ENCODE measurements at regions not wholly inside any gene's neighbourhood (a gene's known extent, or its start where the extent isn't known, plus 50 kb on each side); places are given as distances from the start of the nearest gene placed in this dataset.

DNA sequence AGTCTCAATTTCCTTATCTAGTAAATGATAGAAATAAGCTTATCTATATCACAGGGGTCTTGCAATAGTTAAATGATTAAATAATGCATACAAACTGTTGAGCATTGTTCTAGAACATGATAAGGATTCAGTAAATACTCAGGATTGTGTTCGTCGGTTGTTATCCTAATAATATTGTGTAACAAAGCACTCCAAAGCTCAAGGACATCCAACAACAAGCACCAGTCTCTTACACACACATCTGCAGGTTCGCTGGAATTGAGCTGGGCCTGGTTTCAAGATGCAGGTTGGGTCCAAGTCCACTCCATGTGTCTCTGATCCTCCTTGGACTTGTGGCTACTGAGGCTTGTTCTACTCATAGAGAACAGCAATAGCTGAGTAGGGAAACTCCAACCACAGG, 74.1 kb upstream of the MC3R start (continued):
- TF ChIP-seq, protein P1, sequence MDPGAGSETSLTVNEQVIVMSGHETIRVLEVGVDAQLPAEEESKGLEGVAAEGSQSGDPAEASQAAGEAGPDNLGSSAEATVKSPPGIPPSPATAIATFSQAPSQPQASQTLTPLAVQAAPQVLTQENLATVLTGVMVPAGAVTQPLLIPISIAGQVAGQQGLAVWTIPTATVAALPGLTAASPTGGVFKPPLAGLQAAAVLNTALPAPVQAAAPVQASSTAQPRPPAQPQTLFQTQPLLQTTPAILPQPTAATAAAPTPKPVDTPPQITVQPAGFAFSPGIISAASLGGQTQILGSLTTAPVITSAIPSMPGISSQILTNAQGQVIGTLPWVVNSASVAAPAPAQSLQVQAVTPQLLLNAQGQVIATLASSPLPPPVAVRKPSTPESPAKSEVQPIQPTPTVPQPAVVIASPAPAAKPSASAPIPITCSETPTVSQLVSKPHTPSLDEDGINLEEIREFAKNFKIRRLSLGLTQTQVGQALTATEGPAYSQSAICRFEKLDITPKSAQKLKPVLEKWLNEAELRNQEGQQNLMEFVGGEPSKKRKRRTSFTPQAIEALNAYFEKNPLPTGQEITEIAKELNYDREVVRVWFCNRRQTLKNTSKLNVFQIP (CRISPR knock-in tag; IDR thresholded peaks at IDR 0.05; ENCODE audit: borderline replicate concordance, low read depth): no peak

DNA sequence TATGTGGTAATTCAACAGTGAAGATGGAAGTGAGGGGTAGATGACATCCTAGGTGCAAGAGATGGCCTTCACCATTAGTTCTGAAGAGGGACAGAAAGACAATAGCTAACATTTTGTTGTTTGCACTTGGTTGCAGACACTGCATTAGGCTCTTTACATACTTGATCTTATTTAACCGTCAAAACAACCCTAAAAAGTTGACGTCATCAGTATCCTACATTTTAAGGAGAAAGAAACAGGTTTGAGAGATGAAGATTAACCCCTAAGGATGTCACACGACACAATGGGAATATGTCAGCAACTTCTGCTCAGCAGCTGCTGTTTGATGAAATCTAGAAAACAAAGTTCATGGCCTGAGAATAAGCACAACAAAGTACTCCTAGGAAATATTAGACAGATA, 72.6 kb upstream of the MC3R start:
- TF ChIP-seq, protein P2, sequence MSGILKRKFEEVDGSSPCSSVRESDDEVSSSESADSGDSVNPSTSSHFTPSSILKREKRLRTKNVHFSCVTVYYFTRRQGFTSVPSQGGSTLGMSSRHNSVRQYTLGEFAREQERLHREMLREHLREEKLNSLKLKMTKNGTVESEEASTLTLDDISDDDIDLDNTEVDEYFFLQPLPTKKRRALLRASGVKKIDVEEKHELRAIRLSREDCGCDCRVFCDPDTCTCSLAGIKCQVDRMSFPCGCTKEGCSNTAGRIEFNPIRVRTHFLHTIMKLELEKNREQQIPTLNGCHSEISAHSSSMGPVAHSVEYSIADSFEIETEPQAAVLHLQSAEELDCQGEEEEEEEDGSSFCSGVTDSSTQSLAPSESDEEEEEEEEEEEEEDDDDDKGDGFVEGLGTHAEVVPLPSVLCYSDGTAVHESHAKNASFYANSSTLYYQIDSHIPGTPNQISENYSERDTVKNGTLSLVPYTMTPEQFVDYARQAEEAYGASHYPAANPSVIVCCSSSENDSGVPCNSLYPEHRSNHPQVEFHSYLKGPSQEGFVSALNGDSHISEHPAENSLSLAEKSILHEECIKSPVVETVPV (CRISPR knock-in tag; IDR thresholded peaks at IDR 0.05): no peak
- no peak for TF ChIP-seq ZNF565 (CRISPR knock-in tag; conservative IDR thresholded peaks at IDR 0.05; ENCODE audit: low read depth)
- TF ChIP-seq PPARA (CRISPR knock-in tag; IDR thresholded peaks at IDR 0.05; ENCODE audit: borderline replicate concordance): no peak
- no peak for TF ChIP-seq ESRRG (CRISPR knock-in tag; IDR thresholded peaks at IDR 0.05)
- TF ChIP-seq OSR1 (CRISPR knock-in tag; IDR thresholded peaks at IDR 0.05): no peak
- TF ChIP-seq TOX (CRISPR knock-in tag; IDR thresholded peaks at IDR 0.05; ENCODE audit: borderline replicate concordance): no peak
- TF ChIP-seq TCF4 (CRISPR knock-in tag; IDR thresholded peaks at IDR 0.05; ENCODE audit: borderline replicate concordance): no peak
- no peak for TF ChIP-seq ZC3H10 (CRISPR knock-in tag; IDR thresholded peaks at IDR 0.05)
- no peak for TF ChIP-seq ZFP3 (CRISPR knock-in tag; IDR thresholded peaks at IDR 0.05)
- TF ChIP-seq, protein P3, sequence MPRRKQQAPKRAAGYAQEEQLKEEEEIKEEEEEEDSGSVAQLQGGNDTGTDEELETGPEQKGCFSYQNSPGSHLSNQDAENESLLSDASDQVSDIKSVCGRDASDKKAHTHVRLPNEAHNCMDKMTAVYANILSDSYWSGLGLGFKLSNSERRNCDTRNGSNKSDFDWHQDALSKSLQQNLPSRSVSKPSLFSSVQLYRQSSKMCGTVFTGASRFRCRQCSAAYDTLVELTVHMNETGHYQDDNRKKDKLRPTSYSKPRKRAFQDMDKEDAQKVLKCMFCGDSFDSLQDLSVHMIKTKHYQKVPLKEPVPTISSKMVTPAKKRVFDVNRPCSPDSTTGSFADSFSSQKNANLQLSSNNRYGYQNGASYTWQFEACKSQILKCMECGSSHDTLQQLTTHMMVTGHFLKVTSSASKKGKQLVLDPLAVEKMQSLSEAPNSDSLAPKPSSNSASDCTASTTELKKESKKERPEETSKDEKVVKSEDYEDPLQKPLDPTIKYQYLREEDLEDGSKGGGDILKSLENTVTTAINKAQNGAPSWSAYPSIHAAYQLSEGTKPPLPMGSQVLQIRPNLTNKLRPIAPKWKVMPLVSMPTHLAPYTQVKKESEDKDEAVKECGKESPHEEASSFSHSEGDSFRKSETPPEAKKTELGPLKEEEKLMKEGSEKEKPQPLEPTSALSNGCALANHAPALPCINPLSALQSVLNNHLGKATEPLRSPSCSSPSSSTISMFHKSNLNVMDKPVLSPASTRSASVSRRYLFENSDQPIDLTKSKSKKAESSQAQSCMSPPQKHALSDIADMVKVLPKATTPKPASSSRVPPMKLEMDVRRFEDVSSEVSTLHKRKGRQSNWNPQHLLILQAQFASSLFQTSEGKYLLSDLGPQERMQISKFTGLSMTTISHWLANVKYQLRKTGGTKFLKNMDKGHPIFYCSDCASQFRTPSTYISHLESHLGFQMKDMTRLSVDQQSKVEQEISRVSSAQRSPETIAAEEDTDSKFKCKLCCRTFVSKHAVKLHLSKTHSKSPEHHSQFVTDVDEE (CRISPR knock-in tag; IDR thresholded peaks at IDR 0.05): no peak
- no peak for TF ChIP-seq ZFP30 (CRISPR knock-in tag; IDR thresholded peaks at IDR 0.05)
- no peak for ATAC-seq

DNA sequence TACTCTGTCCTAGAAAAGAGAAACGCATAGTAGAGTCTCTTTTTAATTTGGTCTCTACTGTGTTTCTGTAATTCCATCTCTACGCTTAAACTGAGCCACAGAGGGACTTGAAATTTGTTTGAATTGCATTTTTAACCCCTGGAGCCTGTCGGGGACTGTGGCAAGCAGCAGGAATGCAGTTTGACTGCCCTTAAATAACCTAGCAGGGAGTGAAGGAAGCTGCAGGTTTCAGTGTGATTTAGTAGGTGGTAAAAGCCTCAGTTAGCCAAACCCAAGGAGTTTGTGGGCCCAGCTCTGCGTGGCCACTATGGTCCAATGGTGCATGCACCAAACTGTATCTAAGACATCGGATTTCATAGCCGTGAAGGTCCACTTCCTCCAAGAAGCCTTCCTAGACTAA, 70.3 kb upstream of the MC3R start:
- ATAC-seq: no peak
- TF ChIP-seq ESRRG (CRISPR knock-in tag; IDR thresholded peaks at IDR 0.05): no peak

DNA sequence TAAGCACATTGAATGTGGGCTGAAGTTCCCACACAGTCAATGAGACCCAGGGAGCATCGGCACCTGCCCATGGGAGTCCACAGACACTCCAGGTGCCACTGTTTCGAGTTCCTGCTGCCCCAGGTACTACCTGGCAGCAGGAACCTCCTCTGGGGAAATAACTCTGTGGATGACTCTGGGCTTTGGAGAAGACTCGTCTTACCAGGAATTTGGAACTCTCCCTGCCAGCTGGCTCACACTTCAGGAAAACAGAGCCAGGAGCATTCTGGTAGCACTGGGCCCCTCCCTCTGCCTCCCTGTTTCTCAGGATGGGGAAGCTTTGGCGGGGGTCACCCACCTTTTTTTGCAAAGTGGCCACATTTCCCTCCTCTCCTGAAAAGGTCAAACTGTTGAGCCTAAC, 69.5 kb upstream of the MC3R start:
- ATAC-seq: no peak
- TF ChIP-seq PPARA (CRISPR knock-in tag; IDR thresholded peaks at IDR 0.05; ENCODE audit: borderline replicate concordance): no peak
- TF ChIP-seq ZFP30 (CRISPR knock-in tag; IDR thresholded peaks at IDR 0.05): no peak
- TF ChIP-seq, protein P3 (CRISPR knock-in tag; IDR thresholded peaks at IDR 0.05): no peak
- no peak for TF ChIP-seq CSDC2 (CRISPR knock-in tag; IDR thresholded peaks at IDR 0.05)
- TF ChIP-seq GLIS3 (CRISPR knock-in tag; IDR thresholded peaks at IDR 0.05): no peak
- no peak for TF ChIP-seq BACH2 (CRISPR knock-in tag; IDR thresholded peaks at IDR 0.05; ENCODE audit: borderline replicate concordance)
- TF ChIP-seq ZC3H10 (CRISPR knock-in tag; IDR thresholded peaks at IDR 0.05): no peak
- TF ChIP-seq TOX (CRISPR knock-in tag; IDR thresholded peaks at IDR 0.05; ENCODE audit: borderline replicate concordance): no peak
- TF ChIP-seq ARNTL (CRISPR knock-in tag; IDR thresholded peaks at IDR 0.05; ENCODE audit: borderline replicate concordance, low read depth): no peak
- TF ChIP-seq, protein P4, sequence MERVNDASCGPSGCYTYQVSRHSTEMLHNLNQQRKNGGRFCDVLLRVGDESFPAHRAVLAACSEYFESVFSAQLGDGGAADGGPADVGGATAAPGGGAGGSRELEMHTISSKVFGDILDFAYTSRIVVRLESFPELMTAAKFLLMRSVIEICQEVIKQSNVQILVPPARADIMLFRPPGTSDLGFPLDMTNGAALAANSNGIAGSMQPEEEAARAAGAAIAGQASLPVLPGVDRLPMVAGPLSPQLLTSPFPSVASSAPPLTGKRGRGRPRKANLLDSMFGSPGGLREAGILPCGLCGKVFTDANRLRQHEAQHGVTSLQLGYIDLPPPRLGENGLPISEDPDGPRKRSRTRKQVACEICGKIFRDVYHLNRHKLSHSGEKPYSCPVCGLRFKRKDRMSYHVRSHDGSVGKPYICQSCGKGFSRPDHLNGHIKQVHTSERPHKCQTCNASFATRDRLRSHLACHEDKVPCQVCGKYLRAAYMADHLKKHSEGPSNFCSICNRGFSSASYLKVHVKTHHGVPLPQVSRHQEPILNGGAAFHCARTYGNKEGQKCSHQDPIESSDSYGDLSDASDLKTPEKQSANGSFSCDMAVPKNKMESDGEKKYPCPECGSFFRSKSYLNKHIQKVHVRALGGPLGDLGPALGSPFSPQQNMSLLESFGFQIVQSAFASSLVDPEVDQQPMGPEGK (CRISPR knock-in tag; IDR thresholded peaks at IDR 0.05; ENCODE audit: borderline replicate concordance): no peak
- TF ChIP-seq RARB (CRISPR knock-in tag; IDR thresholded peaks at IDR 0.05): no peak
- TF ChIP-seq, protein P1 (CRISPR knock-in tag; IDR thresholded peaks at IDR 0.05; ENCODE audit: borderline replicate concordance, low read depth): no peak
- TF ChIP-seq ZNF565 (CRISPR knock-in tag; conservative IDR thresholded peaks at IDR 0.05; ENCODE audit: low read depth): no peak
